HFFc6 (cell line): ENCODE measurements at regions not wholly inside any gene's neighbourhood (a gene's known extent, or its start where the extent isn't known, plus 50 kb on each side); places are given as distances from the start of the nearest gene placed in this dataset.

Experiments used
- DNase-seq: peaks from one replicate; pipeline ENCODE4 v3.0.0-alpha.2; 2018
- H3K27ac Mint-ChIP-seq: 2 replicates; pipeline ENCODE4 v1.8.0; 2020; ENCODE audit warnings: mild to moderate bottlenecking, mixed read lengths
- H3K27me3 Mint-ChIP-seq: 2 replicates; pipeline ENCODE4 v1.8.0; 2021; ENCODE audit warnings: mild to moderate bottlenecking, moderate library complexity, mixed read lengths; ENCODE audit not compliant: insufficient read depth
- H3K36me3 Mint-ChIP-seq: 2 replicates; pipeline ENCODE4 v1.8.0; 2021; ENCODE audit warnings: low read depth, mixed read lengths
- H3K4me1 Mint-ChIP-seq: 2 replicates; pipeline ENCODE4 v1.8.0; 2020; ENCODE audit warnings: low read depth, mixed read lengths
- H3K4me3 Mint-ChIP-seq: 2 replicates; pipeline ENCODE4 v1.8.0; 2020; ENCODE audit warnings: mild to moderate bottlenecking, moderate library complexity, mixed read lengths
- H3K9me3 Mint-ChIP-seq: 2 replicates; pipeline ENCODE4 v1.8.0; 2020; ENCODE audit warnings: mild to moderate bottlenecking, mixed read lengths
- TF ChIP-seq, protein P1 (sequence below): fragments of 200-600 bp; sonication (generic); IDR thresholded peaks from 2 replicates; pipeline ENCODE4 v1.5.0; 2021; ENCODE audit warnings: antibody characterized with exemption, mild to moderate bottlenecking

DNA sequence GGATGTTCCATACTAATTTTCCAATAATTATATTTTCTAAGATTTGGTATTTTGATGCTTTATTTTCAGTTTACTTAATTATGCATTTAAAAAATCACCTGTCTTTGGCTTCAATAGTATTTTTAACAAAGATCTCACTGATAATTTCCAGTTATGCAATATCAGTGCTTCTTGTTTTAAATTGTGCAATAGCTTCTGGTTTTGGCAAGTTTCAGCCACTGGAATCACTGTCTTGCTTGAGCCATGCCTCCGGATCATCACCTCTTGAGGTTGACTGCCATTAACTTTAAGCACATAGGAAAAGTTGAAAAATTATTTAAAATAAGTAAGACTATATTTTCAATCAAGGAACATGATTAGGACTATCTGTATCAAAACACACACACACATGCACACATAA is 1242.1 kb downstream of the HACE1 start:
- Mint-ChIP-seq H3K9me3 (peaks cover 42% of the 10 kb centered on the region), H3K4me1 (no peaks in the 10 kb centered on the region), H3K27ac (no peak overlapping the region), H3K27me3 (no peaks in the 10 kb centered on the region), H3K36me3 (no peaks in the 10 kb centered on the region; the same call in 1 of the 2 replicates), H3K4me3 (no peak overlapping the region)
- TF ChIP-seq, protein P1, sequence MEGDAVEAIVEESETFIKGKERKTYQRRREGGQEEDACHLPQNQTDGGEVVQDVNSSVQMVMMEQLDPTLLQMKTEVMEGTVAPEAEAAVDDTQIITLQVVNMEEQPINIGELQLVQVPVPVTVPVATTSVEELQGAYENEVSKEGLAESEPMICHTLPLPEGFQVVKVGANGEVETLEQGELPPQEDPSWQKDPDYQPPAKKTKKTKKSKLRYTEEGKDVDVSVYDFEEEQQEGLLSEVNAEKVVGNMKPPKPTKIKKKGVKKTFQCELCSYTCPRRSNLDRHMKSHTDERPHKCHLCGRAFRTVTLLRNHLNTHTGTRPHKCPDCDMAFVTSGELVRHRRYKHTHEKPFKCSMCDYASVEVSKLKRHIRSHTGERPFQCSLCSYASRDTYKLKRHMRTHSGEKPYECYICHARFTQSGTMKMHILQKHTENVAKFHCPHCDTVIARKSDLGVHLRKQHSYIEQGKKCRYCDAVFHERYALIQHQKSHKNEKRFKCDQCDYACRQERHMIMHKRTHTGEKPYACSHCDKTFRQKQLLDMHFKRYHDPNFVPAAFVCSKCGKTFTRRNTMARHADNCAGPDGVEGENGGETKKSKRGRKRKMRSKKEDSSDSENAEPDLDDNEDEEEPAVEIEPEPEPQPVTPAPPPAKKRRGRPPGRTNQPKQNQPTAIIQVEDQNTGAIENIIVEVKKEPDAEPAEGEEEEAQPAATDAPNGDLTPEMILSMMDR = no peak
- no peak for DNase-seq

DNA sequence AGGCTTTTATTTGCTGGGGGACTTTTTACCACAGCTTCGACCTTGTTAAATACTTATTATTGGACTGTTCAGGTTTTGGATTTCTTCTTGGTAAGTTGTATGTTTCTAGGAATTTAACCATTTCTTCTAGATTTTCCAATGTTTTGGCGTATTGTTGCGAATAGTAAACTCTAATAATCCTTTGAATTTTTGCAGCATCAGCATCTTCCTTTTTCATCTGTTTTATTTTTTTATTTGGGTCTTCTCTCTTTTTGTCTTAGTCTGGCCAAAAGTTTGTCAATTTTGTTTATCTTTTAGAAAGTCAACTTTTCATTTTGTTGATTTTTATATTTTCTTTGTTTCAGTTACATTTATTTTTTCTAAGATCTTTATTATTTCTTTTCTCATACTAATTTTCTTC is 1272.0 kb downstream of the HACE1 start:
- no peaks in the 10 kb centered on the region for H3K4me1 Mint-ChIP-seq
- peaks cover 5% of the 10 kb centered on the region; the same call in 1 of the 2 replicates for H3K36me3 Mint-ChIP-seq
- TF ChIP-seq, protein P1 = no peak
- no peak overlapping the region for H3K27ac Mint-ChIP-seq
- peaks cover 40% of the 10 kb centered on the region for H3K9me3 Mint-ChIP-seq
- no peak overlapping the region for H3K4me3 Mint-ChIP-seq
- DNase-seq = no peak
- H3K27me3 Mint-ChIP-seq = no peaks in the 10 kb centered on the region

DNA sequence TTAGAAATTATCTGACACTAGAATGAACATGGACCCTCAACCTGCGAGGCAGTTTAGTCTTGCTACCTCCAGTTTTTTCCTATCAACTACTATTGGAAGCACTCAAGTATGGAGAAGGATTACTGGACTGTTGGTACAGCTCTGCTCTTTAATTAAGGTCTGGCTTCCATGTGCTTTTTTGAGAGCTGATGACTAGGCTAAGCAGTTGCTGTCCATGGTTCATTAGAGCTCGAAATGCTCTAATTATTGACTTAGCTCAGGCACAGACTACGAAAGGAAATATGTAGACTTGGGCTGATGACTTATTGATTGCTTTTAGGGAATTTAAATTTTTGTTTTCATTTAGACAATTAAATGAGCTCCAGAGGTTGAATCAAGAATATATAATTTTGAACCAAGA is 1281.6 kb downstream of the HACE1 start:
- DNase-seq = no peak
- no peaks in the 10 kb centered on the region for H3K4me1 Mint-ChIP-seq
- no peak overlapping the region for H3K27ac Mint-ChIP-seq
- peaks cover 40% of the 10 kb centered on the region for H3K9me3 Mint-ChIP-seq
- no peaks in the 10 kb centered on the region for H3K36me3 Mint-ChIP-seq
- TF ChIP-seq, protein P1 = no peak
- H3K27me3 Mint-ChIP-seq = no peaks in the 10 kb centered on the region
- no peak overlapping the region for H3K4me3 Mint-ChIP-seq

DNA sequence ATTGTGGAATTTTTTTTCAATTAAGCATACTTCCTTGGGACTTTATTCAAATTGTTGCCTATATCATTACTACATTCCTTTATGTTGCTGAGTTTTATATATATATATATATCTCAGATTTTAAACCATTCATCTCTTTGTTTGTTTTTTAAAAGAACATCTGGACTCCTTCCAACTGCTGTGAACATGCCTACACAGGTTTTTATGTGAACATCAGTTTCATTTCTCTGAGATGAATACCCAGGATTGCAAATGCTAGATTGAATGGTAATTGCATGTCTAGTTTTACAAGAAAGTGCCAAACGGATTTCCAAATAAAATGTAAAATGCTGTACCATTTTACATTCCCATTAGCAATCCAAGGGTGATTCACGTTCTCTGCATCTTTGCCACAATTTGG is 1289.3 kb downstream of the HACE1 start:
- Mint-ChIP-seq H3K4me3 (no peak overlapping the region), H3K27me3 (peaks cover 2% of the 10 kb centered on the region), H3K27ac (no peak overlapping the region), H3K9me3 (peaks cover 35% of the 10 kb centered on the region), H3K4me1 (no peaks in the 10 kb centered on the region), H3K36me3 (no peaks in the 10 kb centered on the region)
- DNase-seq = no peak
- TF ChIP-seq, protein P1 = no peak

DNA sequence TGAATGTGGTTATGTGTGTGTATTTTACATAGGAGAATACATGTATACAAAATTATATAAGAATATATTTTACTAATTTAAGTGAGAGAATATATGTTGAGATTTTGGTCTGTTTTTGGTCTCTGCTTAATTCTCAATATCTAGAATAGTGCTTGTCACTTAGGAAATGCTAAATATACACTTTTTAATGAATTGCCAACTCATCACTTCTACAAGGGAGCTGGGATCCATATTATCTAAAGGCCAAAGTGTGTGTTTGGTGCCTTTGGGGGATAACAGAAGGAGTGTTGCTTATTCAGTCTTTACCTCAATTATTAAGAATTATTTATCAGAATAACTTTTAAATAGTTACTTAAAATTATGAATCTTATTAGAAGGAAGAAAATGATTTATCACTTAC is 1304.8 kb downstream of the HACE1 start:
- H3K4me1 Mint-ChIP-seq = no peaks in the 10 kb centered on the region
- DNase-seq = no peak
- H3K9me3 Mint-ChIP-seq = peaks cover 30% of the 10 kb centered on the region
- no peak overlapping the region for H3K4me3 Mint-ChIP-seq
- H3K36me3 Mint-ChIP-seq = no peaks in the 10 kb centered on the region
- no peak overlapping the region for H3K27ac Mint-ChIP-seq
- H3K27me3 Mint-ChIP-seq = no peaks in the 10 kb centered on the region
- TF ChIP-seq, protein P1 = no peak

DNA sequence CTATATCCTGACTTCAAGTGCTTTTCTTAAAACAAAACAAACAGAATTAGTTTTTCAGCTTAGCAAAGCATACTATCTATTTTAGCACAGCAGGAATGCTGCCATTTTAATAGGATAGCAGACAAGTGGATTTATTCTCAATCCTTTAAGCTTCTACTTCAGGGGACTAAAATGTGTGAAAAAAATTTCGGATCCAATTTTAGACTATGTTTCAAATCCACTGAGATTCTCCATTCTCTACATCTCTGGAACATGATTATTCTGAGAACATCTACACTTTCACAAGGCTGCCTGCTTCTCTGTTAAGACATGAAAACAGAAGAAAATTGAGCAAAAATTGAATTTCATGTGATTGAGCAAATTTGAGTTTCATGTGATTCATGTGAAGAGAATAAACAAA is 1321.3 kb downstream of the HACE1 start:
- Mint-ChIP-seq H3K9me3 (peaks cover 43% of the 10 kb centered on the region), H3K27me3 (peaks cover 1% of the 10 kb centered on the region; the same call in 1 of the 2 replicates)

More for the DNA sequence above, 1321.3 kb downstream of the HACE1 start:
- Mint-ChIP-seq H3K36me3 (no peaks in the 10 kb centered on the region), H3K27ac (no peak overlapping the region), H3K4me1 (no peaks in the 10 kb centered on the region), H3K4me3 (no peak overlapping the region)
- no peak for DNase-seq
- TF ChIP-seq, protein P1 = no peak
